HepG2 (cell line): ENCODE measurements at regions not wholly inside any gene's neighbourhood (a gene's known extent, or its start where the extent isn't known, plus 50 kb on each side); places are given as distances from the start of the nearest gene placed in this dataset.

Source experiments
- ATAC-seq: fragments of 200-7000 bp; cut with Tn5 transposase; 3 replicates; pipeline ENCODE4 v1.9.1; 2020; ENCODE audit warnings: mild to moderate bottlenecking, moderate library complexity
- BruUV-seq: library from RNA; stranded (reverse); fragments of 400-500 nt; replicated peaks from 2 replicates; lab custom pipeline; 2021; lab: Mats Ljungman, UMichigan
- CTCF ChIA-PET: fragments of 300-600 bp; formaldehyde crosslinking; extraction: SDS; loops from one replicate; lab custom pipeline; 2021; ENCODE audit warnings: low total read pairs, inconsistent platforms, low intra/inter-chr PET ratio; lab: Yijun Ruan, JAX
- POLR2A ChIA-PET: fragments of 350-600 bp; sonication (Branson Sonifier 250); formaldehyde crosslinking; loops from one replicate; lab custom pipeline; 2020; ENCODE audit warnings: antibody characterized with exemption, inconsistent platforms; lab: Yijun Ruan, JAX
- DNase-seq: peaks from one replicate; pipeline ENCODE4 v3.0.0-alpha.2; 2015; ENCODE audit warnings: low spot score
- FAIRE-seq: peaks from 3 replicates; lab custom pipeline; 2011; peaks lifted over from hg19 to GRCh38; lab: Jason Lieb, UNC
- H2AFZ ChIP-seq: one replicate; pipeline ENCODE4 v1.6.1; 2011; ENCODE audit warnings: low read length, inconsistent platforms
- H3K27ac ChIP-seq: fragments of 300-600 bp; 3 replicates; pipeline ENCODE4 v1.8.0; 2011; ENCODE audit warnings: mixed run types, mild to moderate bottlenecking, mixed read lengths, low read length, inconsistent platforms; ENCODE audit not compliant: insufficient read depth; ENCODE audit errors: extremely low read length
- H3K27me3 ChIP-seq, 2 experiments: fragments of 200-600 bp in 1 of 2; 2 replicates in 1 of 2; 3 replicates in 1 of 2; pipeline versions ENCODE4 v1.6.0 to v1.8.0; 2011; ENCODE audit warnings: low read length in 2 of 2, mild to moderate bottlenecking in 2 of 2, moderate library complexity in 2 of 2, inconsistent platforms in 1 of 2; ENCODE audit not compliant: insufficient read depth in 2 of 2, control insufficient read depth in 1 of 2
- H3K36me3 ChIP-seq, 2 experiments: fragments of 200-600 bp in 1 of 2; replicated peaks in 1 of 2; 2 replicates in 1 of 2; 3 replicates in 1 of 2; pipeline versions ENCODE4 v1.5.1 to v1.8.0; 2011; ENCODE audit warnings: low read length in 2 of 2, inconsistent platforms in 1 of 2; ENCODE audit not compliant: insufficient read depth in 2 of 2, control insufficient read depth in 1 of 2
- H3K4me1 ChIP-seq: 2 replicates; pipeline ENCODE4 v1.5.1; 2012; ENCODE audit warnings: low read length, inconsistent platforms; ENCODE audit not compliant: insufficient read depth
- H3K4me2 ChIP-seq: 2 replicates; pipeline ENCODE4 v1.6.0; 2011; ENCODE audit warnings: low read depth, low read length, inconsistent platforms
- H3K4me3 ChIP-seq, 3 experiments: fragments of 200-600 bp in 1 of 3; sonication (generic), shearing (Covaris generic) in 1 of 3; replicated peaks in 1 of 3; 2 replicates each; pipeline ENCODE4 v1.5.1; 2011 to 2016; ENCODE audit warnings: low read length in 3 of 3, inconsistent platforms in 2 of 3, low read depth in 2 of 3, mild to moderate bottlenecking in 2 of 3, control low read depth in 1 of 3, mixed read lengths in 1 of 3; ENCODE audit not compliant: insufficient read depth in 1 of 3
- H3K79me2 ChIP-seq: one replicate; pipeline ENCODE4 v1.6.1; 2011; ENCODE audit warnings: low read length, inconsistent platforms; ENCODE audit not compliant: insufficient read depth
- H3K9ac ChIP-seq: 2 replicates; pipeline ENCODE4 v1.6.0; 2011; ENCODE audit warnings: mild to moderate bottlenecking, low read depth, low read length, inconsistent platforms; ENCODE audit not compliant: insufficient read depth
- H3K9me3 ChIP-seq: 2 replicates; pipeline ENCODE4 v1.5.1; 2012; ENCODE audit warnings: mild to moderate bottlenecking, low read length
- H4K20me1 ChIP-seq: 2 replicates; pipeline ENCODE4 v1.6.0; 2011; ENCODE audit warnings: inconsistent platforms, mild to moderate bottlenecking, low read length, moderate library complexity; ENCODE audit not compliant: insufficient read depth
- ARNTL ChIP-seq: sonication (generic); formaldehyde crosslinking; IDR thresholded peaks from 2 replicates; pipeline ENCODE4 v1.4.0; 2020; ENCODE audit warnings: mild to moderate bottlenecking, missing genetic modification reagents
- BORCS8-MEF2B ChIP-seq: sonication (generic); formaldehyde crosslinking; IDR thresholded peaks from 2 replicates; pipeline ENCODE4 v1.8.0; 2022; ENCODE audit warnings: mild to moderate bottlenecking, missing genetic modification reagents
- BRCA1 ChIP-seq: sonication (generic); formaldehyde crosslinking; IDR thresholded peaks from 2 replicates; pipeline ENCODE4 v1.4.0; 2020; ENCODE audit warnings: missing genetic modification reagents
- FOSL1 ChIP-seq: sonication (generic); formaldehyde crosslinking; IDR thresholded peaks from 2 replicates; pipeline ENCODE4 v1.9.0; 2021; ENCODE audit warnings: missing genetic modification reagents, borderline replicate concordance
- HNF4A ChIP-seq: sonication (generic); formaldehyde crosslinking; IDR thresholded peaks from 2 replicates; pipeline ENCODE4 v1.4.0; 2020; ENCODE audit warnings: missing genetic modification reagents
- RERE ChIP-seq: IDR thresholded peaks from 2 replicates; pipeline ENCODE4 v1.6.1; 2016; ENCODE audit warnings: low read depth, missing genetic modification reagents, missing compliant biosample characterization
- SCMH1 ChIP-seq: sonication (generic); formaldehyde crosslinking; IDR thresholded peaks from 2 replicates; pipeline ENCODE4 v1.9.0; 2021; ENCODE audit warnings: missing genetic modification reagents, mild to moderate bottlenecking, borderline replicate concordance
- SRSF9 ChIP-seq: fragments of 200-400 bp; formaldehyde crosslinking; IDR thresholded peaks from 2 replicates; pipeline ENCODE4 v1.6.1; 2018; ENCODE audit warnings: borderline replicate concordance, mild to moderate bottlenecking, low read depth, low read length; ENCODE audit not compliant: insufficient read depth, poor library complexity, severe bottlenecking
- TEAD2 ChIP-seq: sonication (generic); formaldehyde crosslinking; IDR thresholded peaks from 2 replicates; pipeline ENCODE4 v1.9.0; 2021; ENCODE audit warnings: missing genetic modification reagents
- ZNF30 ChIP-seq: sonication (generic); formaldehyde crosslinking; IDR thresholded peaks from 2 replicates; pipeline ENCODE4 v1.5.0; 2020; ENCODE audit warnings: mild to moderate bottlenecking, missing genetic modification reagents
- ZNF331 ChIP-seq: sonication (generic); formaldehyde crosslinking; IDR thresholded peaks from 2 replicates; pipeline ENCODE4 v1.4.0; 2020; ENCODE audit warnings: missing genetic modification reagents
- ZNF580 ChIP-seq: IDR thresholded peaks from 2 replicates; pipeline ENCODE4 v1.6.1; 2016; ENCODE audit warnings: low read depth, borderline replicate concordance
- ZNF720 ChIP-seq: sonication (generic); formaldehyde crosslinking; IDR thresholded peaks from 2 replicates; pipeline ENCODE4 v1.4.0; 2020; ENCODE audit warnings: missing genetic modification reagents
- WGBS: methylation state at CpG from one replicate; pipeline ENCODE4 v1.1.6; 2017; ENCODE audit warnings: low lambda C conversion rate; 5-methylcytosine and 5-hydroxymethylcytosine counted together
- in situ Hi-C: cut with HindIII; loops from 2 replicates; pipeline ENCODE4 v1.10.0; 2017; ENCODE audit warnings: low pct_unique_long_range_greater_than_20kb; ENCODE audit not compliant: extremely low pct_ligation_motif_present
- intact Hi-C: fragments of 100-400 bp; cut with micrococcal nuclease; formaldehyde crosslinking; loops from one replicate; pipeline ENCODE4 v1.10.0; 2022; ENCODE audit not compliant: unreplicated experiment
- TF ChIP-seq, protein P1 (sequence below): sonication (generic); formaldehyde crosslinking; IDR thresholded peaks from 2 replicates; pipeline ENCODE4 v1.4.0; 2020; ENCODE audit warnings: missing genetic modification reagents
- TF ChIP-seq, protein P2 (sequence below): sonication (generic); formaldehyde crosslinking; IDR thresholded peaks from 2 replicates; pipeline ENCODE4 v1.5.0; 2020; ENCODE audit warnings: mild to moderate bottlenecking, missing genetic modification reagents, moderate library complexity

- ChIA-PET CTCF (no interaction called here), POLR2A (no interaction called here)
- BruUV-seq: no TSS peak
- Histone ChIP-seq H3K9ac (no peak overlapping the region), H3K9me3 (no peaks in the 10 kb centered on the region), H4K20me1 (no peaks in the 10 kb centered on the region), H3K27ac (no peak overlapping the region), H2AFZ (no peak overlapping the region), H3K36me3 (no peaks in the 10 kb centered on the region), H3K27me3 (no peaks in the 10 kb centered on the region), H3K4me3 (no peak overlapping the region), H3K4me1 (no peaks in the 10 kb centered on the region), H3K4me2 (no peak overlapping the region), H3K79me2 (no peaks in the 10 kb centered on the region)
- ATAC-seq (no peak), DNase-seq (no peak), FAIRE-seq (no peak)
- in situ Hi-C loops (no loop called here), intact Hi-C loops (no loop called here)
- WGBS: no CpG with 5 or more reads among the region's 1 CpG
- TF ChIP-seq TEAD2 (CRISPR knock-in tag): no peak
- no peak for TF ChIP-seq SRSF9
- no peak for TF ChIP-seq ARNTL (CRISPR knock-in tag)
- TF ChIP-seq ZNF580 (CRISPR knock-in tag): no peak
- TF ChIP-seq, protein P1, sequence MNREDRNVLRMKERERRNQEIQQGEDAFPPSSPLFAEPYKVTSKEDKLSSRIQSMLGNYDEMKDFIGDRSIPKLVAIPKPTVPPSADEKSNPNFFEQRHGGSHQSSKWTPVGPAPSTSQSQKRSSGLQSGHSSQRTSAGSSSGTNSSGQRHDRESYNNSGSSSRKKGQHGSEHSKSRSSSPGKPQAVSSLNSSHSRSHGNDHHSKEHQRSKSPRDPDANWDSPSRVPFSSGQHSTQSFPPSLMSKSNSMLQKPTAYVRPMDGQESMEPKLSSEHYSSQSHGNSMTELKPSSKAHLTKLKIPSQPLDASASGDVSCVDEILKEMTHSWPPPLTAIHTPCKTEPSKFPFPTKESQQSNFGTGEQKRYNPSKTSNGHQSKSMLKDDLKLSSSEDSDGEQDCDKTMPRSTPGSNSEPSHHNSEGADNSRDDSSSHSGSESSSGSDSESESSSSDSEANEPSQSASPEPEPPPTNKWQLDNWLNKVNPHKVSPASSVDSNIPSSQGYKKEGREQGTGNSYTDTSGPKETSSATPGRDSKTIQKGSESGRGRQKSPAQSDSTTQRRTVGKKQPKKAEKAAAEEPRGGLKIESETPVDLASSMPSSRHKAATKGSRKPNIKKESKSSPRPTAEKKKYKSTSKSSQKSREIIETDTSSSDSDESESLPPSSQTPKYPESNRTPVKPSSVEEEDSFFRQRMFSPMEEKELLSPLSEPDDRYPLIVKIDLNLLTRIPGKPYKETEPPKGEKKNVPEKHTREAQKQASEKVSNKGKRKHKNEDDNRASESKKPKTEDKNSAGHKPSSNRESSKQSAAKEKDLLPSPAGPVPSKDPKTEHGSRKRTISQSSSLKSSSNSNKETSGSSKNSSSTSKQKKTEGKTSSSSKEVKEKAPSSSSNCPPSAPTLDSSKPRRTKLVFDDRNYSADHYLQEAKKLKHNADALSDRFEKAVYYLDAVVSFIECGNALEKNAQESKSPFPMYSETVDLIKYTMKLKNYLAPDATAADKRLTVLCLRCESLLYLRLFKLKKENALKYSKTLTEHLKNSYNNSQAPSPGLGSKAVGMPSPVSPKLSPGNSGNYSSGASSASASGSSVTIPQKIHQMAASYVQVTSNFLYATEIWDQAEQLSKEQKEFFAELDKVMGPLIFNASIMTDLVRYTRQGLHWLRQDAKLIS (CRISPR knock-in tag): no peak
- no peak for TF ChIP-seq ZNF331 (CRISPR knock-in tag)
- TF ChIP-seq SCMH1: no peak
- TF ChIP-seq BRCA1 (CRISPR knock-in tag): no peak
- TF ChIP-seq ZNF720 (CRISPR knock-in tag): no peak
- no peak for TF ChIP-seq BORCS8-MEF2B (CRISPR knock-in tag)
- TF ChIP-seq RERE (CRISPR knock-in tag): no peak
- no peak for TF ChIP-seq HNF4A
- TF ChIP-seq FOSL1 (CRISPR knock-in tag): no peak
- TF ChIP-seq ZNF30 (CRISPR knock-in tag): no peak
- TF ChIP-seq, protein P2, sequence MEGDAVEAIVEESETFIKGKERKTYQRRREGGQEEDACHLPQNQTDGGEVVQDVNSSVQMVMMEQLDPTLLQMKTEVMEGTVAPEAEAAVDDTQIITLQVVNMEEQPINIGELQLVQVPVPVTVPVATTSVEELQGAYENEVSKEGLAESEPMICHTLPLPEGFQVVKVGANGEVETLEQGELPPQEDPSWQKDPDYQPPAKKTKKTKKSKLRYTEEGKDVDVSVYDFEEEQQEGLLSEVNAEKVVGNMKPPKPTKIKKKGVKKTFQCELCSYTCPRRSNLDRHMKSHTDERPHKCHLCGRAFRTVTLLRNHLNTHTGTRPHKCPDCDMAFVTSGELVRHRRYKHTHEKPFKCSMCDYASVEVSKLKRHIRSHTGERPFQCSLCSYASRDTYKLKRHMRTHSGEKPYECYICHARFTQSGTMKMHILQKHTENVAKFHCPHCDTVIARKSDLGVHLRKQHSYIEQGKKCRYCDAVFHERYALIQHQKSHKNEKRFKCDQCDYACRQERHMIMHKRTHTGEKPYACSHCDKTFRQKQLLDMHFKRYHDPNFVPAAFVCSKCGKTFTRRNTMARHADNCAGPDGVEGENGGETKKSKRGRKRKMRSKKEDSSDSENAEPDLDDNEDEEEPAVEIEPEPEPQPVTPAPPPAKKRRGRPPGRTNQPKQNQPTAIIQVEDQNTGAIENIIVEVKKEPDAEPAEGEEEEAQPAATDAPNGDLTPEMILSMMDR (CRISPR knock-in tag): no peak
These were observed 114.8 kb downstream of the MSX2 start for GRCh38 chr5:174839196-174839595.
